Keratinocyte (primary cell): ENCODE measurements at regions not wholly inside any gene's neighbourhood (a gene's known extent, or its start where the extent isn't known, plus 50 kb on each side); places are given as distances from the start of the nearest gene placed in this dataset.

Experiments
- DNase-seq: peaks from one replicate; pipeline ENCODE4 v3.0.0-alpha.2; 2011; ENCODE audit warnings: low read depth, missing footprints, low spot score
- FAIRE-seq: peaks from 2 replicates; lab custom pipeline; 2011; peaks lifted over from hg19 to GRCh38; lab: Jason Lieb, UNC
- H2AFZ ChIP-seq: 2 replicates; pipeline ENCODE4 v1.6.0; 2012; ENCODE audit warnings: low read length, control low read depth, inconsistent platforms; ENCODE audit not compliant: control insufficient read depth
- H3K27ac ChIP-seq: 2 replicates; pipeline ENCODE4 v1.5.1; 2011; ENCODE audit warnings: low read length; ENCODE audit not compliant: control insufficient read depth, insufficient read depth
- H3K27me3 ChIP-seq: 3 replicates; pipeline ENCODE4 v1.6.0; 2011; ENCODE audit warnings: low read length; ENCODE audit not compliant: control insufficient read depth, insufficient read depth; ENCODE audit errors: extremely low read depth
- H3K36me3 ChIP-seq, 2 experiments: 2 replicates in 1 of 2; 3 replicates in 1 of 2; pipeline ENCODE4 v1.5.1; 2011; ENCODE audit warnings: low read length in 2 of 2, mild to moderate bottlenecking in 1 of 2; ENCODE audit not compliant: control insufficient read depth in 2 of 2, insufficient read depth in 2 of 2; ENCODE audit errors: extremely low read depth in 1 of 2
- H3K4me1 ChIP-seq: 3 replicates; pipeline ENCODE4 v1.5.1; 2011; ENCODE audit warnings: low read length; ENCODE audit not compliant: control insufficient read depth, insufficient read depth; ENCODE audit errors: extremely low read depth
- H3K4me2 ChIP-seq: 3 replicates; pipeline ENCODE4 v1.6.0; 2011; ENCODE audit warnings: low read depth, low read length; ENCODE audit not compliant: control insufficient read depth, insufficient read depth; ENCODE audit errors: extremely low read depth
- H3K4me3 ChIP-seq, 3 experiments: fragments of 200-600 bp in 1 of 3; sonication (generic) in 1 of 3; 2 replicates in 2 of 3; 3 replicates in 1 of 3; pipeline ENCODE4 v1.5.1; 2011 to 2016; ENCODE audit warnings: low read length in 3 of 3, mild to moderate bottlenecking in 3 of 3, control low read depth in 2 of 3, inconsistent platforms in 1 of 3, low read depth in 1 of 3, mixed read lengths in 1 of 3, mixed run types in 1 of 3, moderate library complexity in 1 of 3; ENCODE audit not compliant: control insufficient read depth in 2 of 3, insufficient read depth in 2 of 3; ENCODE audit errors: extremely low read depth in 1 of 3
- H3K79me2 ChIP-seq: 2 replicates; pipeline ENCODE4 v1.6.0; 2012; ENCODE audit warnings: low read length; ENCODE audit not compliant: control insufficient read depth, insufficient read depth
- H3K9ac ChIP-seq: 3 replicates; pipeline ENCODE4 v1.6.0; 2011; ENCODE audit warnings: low read length; ENCODE audit not compliant: control insufficient read depth, insufficient read depth; ENCODE audit errors: extremely low read depth
- H3K9me1 ChIP-seq: 3 replicates; pipeline ENCODE4 v1.6.0; 2011; ENCODE audit warnings: low read length; ENCODE audit not compliant: control insufficient read depth, insufficient read depth; ENCODE audit errors: extremely low read depth
- H3K9me3 ChIP-seq: 2 replicates; pipeline ENCODE4 v1.5.1; 2012; ENCODE audit warnings: low read depth, low read length; ENCODE audit not compliant: control insufficient read depth
- H4K20me1 ChIP-seq: 3 replicates; pipeline ENCODE4 v1.6.0; 2011; ENCODE audit warnings: low read length; ENCODE audit not compliant: control insufficient read depth, insufficient read depth; ENCODE audit errors: extremely low read depth
- EZH2 ChIP-seq: IDR thresholded peaks from one replicate; pipeline ENCODE4 v1.6.1; 2012; ENCODE audit warnings: inconsistent platforms, mild to moderate bottlenecking, low read length, moderate library complexity
- dilution Hi-C: fragments of 300-500 bp; cut with MboI; formaldehyde crosslinking; loops from one replicate; pipeline ENCODE4 v1.7.0; 2020; ENCODE audit warnings: low sequenced_read_pairs; ENCODE audit not compliant: extremely low pct_ligation_motif_present
- TF ChIP-seq, protein P1 (sequence below), 3 experiments: IDR thresholded peaks in 1 of 3; conservative IDR thresholded peaks in 1 of 3; optimal IDR thresholded peaks in 1 of 3; 2 replicates in 2 of 3; 3 replicates in 1 of 3; pipeline versions ENCODE3 to v1.5.1; 2011; ENCODE audit warnings: low read length in 3 of 3, mild to moderate bottlenecking in 3 of 3, moderate library complexity in 2 of 3, control low read depth in 1 of 3, inconsistent platforms in 1 of 3; ENCODE audit not compliant: insufficient read depth in 2 of 3; ENCODE audit errors: extremely low read depth in 1 of 3

GRCh38 chr11:37002831-37003230 lies 404.8 kb upstream of the RAG2 start:
- Histone ChIP-seq H4K20me1 (no peaks in the 10 kb centered on the region), H3K4me2 (no peak overlapping the region), H2AFZ (no peak overlapping the region), H3K27me3 (no peaks in the 10 kb centered on the region), H3K4me3 (no peak overlapping the region), H3K4me1 (no peaks in the 10 kb centered on the region), H3K27ac (no peak overlapping the region), H3K79me2 (no peaks in the 10 kb centered on the region), H3K36me3 (no peaks in the 10 kb centered on the region), H3K9ac (no peak overlapping the region), H3K9me1 (no peaks in the 10 kb centered on the region), H3K9me3 (no peaks in the 10 kb centered on the region)
- dilution Hi-C loops = no loop called here
- DNase-seq (no peak), FAIRE-seq (no peak)
- TF ChIP-seq, protein P1, sequence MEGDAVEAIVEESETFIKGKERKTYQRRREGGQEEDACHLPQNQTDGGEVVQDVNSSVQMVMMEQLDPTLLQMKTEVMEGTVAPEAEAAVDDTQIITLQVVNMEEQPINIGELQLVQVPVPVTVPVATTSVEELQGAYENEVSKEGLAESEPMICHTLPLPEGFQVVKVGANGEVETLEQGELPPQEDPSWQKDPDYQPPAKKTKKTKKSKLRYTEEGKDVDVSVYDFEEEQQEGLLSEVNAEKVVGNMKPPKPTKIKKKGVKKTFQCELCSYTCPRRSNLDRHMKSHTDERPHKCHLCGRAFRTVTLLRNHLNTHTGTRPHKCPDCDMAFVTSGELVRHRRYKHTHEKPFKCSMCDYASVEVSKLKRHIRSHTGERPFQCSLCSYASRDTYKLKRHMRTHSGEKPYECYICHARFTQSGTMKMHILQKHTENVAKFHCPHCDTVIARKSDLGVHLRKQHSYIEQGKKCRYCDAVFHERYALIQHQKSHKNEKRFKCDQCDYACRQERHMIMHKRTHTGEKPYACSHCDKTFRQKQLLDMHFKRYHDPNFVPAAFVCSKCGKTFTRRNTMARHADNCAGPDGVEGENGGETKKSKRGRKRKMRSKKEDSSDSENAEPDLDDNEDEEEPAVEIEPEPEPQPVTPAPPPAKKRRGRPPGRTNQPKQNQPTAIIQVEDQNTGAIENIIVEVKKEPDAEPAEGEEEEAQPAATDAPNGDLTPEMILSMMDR (optimal IDR thresholded peaks at IDR 0.05 in 1 of 3, IDR thresholded peaks at IDR 0.05 in 1 of 3, conservative IDR thresholded peaks at IDR 0.05 in 1 of 3; ENCODE audit: extremely low read depth in 1 of 3, insufficient read depth in 2 of 3, low read length in 3 of 3) = no peak
- no peak for TF ChIP-seq EZH2

GRCh38 chr11:36997656-36998055 lies 399.6 kb upstream of the RAG2 start:
- no peaks in the 10 kb centered on the region for H3K27me3 ChIP-seq
- H3K9me1 ChIP-seq = no peaks in the 10 kb centered on the region
- H3K36me3 ChIP-seq = no peaks in the 10 kb centered on the region
- H4K20me1 ChIP-seq = no peaks in the 10 kb centered on the region
- no peaks in the 10 kb centered on the region for H3K79me2 ChIP-seq
- dilution Hi-C loops = no loop called here
- H3K4me3 ChIP-seq = no peak overlapping the region
- no peaks in the 10 kb centered on the region for H3K4me1 ChIP-seq
- TF ChIP-seq, protein P1 (optimal IDR thresholded peaks at IDR 0.05 in 1 of 3, IDR thresholded peaks at IDR 0.05 in 1 of 3, conservative IDR thresholded peaks at IDR 0.05 in 1 of 3; ENCODE audit: extremely low read depth in 1 of 3, insufficient read depth in 2 of 3, low read length in 3 of 3) = no peak
- no peak for TF ChIP-seq EZH2
- no peak overlapping the region for H3K27ac ChIP-seq
- FAIRE-seq (no peak), DNase-seq (no peak)
- H2AFZ ChIP-seq = no peak overlapping the region
- H3K9ac ChIP-seq = no peak overlapping the region
- no peak overlapping the region for H3K4me2 ChIP-seq
- H3K9me3 ChIP-seq = no peaks in the 10 kb centered on the region
